Fibroblast of skin of scalp (primary cell): ENCODE measurements at regions not wholly inside any gene's neighbourhood (a gene's known extent, or its start where the extent isn't known, plus 50 kb on each side); places are given as distances from the start of the nearest gene placed in this dataset.

ENCODE experiments used
- DNase-seq: peaks from one replicate; pipeline ENCODE4 v3.0.0-alpha.2; 2013

DNA sequence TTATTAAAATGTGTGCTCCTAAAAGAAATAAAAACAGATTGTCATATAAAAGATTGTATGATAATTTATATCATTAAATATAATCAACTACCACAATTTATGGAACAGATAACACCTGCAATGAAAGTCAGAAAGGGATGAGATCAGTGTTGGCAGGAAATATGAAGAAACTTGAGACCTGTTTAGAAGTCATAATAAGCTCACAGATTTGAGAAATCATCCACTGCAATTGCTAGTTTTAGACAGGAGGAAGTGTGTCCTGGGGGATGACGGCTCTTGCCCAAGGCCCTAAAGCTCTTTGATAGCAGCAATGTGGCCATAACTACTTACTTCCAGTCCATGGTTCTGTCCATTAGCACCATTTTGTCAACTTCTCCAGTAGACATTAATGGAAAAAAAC is 122.8 kb upstream of the SOX5 start:
- no peak for DNase-seq

DNA sequence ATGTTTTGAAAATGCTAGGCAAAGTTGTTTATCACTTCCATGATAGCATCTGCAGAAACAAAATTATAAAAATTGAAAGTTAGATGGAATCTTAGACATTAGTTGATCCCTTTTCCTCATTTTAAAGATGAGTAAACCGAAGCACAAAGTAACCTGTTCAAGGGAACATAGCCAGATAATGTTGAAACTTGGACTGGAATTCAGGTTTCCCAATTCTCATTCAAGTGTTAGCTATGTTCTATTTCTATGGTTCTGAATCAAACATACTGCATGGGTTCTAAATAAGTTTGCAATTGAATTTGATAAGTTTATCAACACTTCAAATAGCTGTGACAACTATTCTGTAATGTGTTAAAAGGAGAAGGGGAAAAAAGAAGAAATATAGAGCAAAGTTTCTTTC is 122.4 kb upstream of the SOX5 start:
- DNase-seq, result no peak

DNA sequence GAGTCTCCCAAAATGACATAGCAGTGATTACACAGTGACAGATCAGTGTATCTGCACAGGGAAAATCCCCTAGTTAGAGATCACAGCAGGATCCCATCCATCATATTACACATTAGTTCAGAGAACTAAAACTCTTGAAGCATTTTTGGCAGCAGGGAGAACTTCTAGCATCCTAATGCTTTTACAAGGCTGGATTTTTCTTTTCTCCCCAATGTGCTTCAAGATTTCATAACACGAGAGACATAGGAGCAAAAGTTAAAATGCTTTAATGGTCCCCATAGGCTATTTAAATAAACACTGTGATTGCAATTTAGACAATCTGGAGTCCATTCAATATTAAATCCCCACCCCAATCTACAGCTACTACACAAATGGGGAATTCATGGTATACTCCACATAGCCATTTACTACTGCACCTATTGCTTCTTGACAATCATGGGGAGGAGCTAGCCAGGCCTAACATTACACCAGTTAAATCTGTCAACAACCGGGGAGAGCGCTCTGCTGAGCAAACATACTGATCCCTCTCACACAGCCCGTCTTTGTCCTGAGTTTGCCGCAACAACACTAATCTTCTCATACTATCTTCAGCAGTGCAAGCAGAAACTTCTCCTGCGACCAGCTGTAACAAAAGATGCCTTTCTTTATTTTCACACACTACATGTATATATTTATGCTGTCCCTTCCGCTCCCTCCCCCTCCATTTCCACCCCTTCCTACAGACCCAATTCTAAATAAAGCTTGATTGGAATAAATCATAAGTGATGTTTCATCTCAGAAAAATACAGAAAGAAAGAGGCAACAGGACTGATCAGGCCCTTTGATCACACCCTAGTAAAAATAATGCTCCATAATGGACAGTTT is 120.3 kb upstream of the SOX5 start:
- DNase-seq, result no peak

DNA sequence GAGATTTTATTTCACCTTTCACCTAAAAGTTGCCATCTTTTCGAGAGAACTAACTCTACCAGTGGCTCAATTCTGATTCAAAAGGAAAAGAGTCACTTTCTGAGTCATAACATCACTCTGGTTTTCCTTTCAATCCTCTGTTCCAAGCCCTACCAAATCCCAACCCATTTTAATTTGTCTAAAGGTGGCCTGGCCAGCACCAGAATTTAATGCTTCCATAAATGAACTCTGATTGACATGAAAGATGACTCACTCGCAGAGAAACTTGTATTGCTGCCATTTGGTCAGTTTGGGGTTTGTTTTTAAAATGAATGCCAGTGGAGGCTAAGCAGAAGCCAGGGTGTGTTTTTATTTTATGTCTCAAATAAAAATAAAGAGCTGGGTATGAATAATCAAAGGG is 117.4 kb upstream of the SOX5 start:
- peak; percentile 29 for DNase-seq

DNA sequence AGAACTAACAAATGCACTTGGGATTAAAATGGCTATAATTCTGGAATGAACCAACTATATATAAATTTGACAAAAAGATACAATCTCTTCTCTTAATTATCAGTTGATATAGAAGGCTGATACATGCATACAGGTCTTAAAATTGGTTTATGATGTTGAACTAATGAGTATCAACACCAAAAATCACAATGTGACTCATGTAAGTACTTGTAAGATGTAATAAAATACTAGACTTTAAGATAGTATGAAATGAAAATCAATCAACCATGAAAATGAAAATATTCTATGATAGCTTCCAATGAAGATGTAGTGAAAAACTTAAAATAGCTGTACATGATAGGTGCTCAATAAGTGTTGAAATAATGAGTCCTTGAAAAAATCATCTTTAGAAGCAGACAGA is 116.6 kb upstream of the SOX5 start:
- no peak for DNase-seq

DNA sequence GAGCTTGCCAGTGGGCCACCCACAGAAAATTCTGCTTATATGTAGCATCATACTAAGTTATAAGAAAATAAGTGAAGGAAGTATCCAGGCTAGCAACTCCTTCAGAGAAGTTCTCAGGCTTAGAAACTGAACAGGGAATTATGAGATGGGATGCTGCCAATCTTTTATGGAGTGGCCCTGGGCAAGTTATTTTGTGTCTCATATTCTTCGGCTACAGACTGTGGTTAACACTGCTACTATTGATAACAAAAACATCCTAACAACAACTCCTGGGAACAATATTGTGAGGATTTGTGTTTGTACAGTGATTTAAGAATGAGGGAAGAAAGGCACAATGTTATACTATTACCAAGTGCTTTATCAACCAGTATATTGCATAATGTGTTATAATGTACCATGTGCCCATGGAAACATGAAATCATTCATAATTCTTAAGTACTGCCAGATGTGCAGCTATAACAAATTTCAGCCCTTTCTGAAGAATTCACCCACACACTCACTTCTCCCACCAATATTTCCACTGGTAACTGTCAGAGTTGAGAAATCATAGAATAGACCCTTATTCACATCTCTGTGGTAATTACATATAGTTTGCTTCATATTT is 113.3 kb upstream of the SOX5 start:
- no peak for DNase-seq

DNA sequence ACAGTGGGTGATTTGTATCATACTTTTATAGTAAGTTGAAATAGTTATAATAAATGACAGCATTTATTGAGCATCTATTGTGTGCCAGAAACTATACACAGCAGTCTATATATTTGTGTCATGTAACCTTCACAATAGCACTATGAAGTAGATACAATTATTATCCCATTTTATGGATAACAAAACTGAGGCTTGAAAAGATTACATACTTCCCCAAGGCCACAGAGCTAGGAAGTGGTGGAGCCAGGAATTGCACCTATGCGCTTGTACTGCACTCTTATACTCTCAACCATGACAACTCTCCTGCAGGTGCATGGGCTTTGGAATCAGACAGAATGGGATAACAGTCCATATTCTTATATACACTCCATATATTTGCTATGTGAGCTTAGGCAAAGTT is 110.6 kb upstream of the SOX5 start:
- no peak for DNase-seq

DNA sequence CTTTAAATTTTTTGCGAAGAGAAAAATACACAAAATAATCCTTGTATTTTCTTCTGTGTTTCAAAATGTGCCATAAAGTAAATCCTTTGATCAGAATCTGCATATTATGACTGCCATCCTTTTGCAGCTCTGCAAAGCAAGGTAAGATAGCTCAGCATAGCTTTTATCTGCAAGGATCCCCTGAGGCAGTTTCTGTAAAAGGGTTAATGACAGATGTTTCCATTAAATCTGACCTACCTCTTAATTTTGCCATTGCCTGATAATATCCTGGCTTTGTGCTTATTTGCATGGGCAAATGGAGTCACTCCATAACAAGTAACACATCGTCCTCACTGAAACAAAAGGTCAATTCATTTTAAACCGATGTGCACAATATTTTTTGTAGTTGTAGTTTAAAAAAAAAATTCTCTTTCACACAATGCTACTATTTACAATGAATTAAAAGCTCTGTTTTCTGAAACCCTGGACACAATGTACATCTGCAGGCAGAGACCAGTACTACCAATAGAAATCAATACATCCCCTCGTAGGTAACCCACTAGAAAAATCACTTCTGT is 108.5 kb upstream of the SOX5 start:
- DNase-seq, result no peak

DNA sequence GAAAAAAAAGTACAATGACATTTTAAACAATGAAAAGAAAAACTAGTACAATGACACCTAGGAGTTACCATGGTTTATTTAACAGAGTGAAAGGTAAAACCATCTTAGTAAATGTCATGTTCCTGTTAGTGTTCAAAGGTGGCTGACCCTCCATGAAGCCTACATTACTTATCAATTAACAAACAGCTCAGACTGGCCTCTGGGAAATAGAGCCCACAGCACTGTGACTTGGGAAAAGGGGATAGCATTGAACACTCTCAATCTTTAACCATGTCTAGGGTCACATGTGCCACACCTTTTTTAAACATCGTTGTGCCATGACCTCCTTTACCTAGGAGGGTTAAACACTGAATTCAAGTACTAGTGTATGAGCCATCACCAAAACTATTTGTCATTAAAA is 106.3 kb upstream of the SOX5 start:
- no peak for DNase-seq

DNA sequence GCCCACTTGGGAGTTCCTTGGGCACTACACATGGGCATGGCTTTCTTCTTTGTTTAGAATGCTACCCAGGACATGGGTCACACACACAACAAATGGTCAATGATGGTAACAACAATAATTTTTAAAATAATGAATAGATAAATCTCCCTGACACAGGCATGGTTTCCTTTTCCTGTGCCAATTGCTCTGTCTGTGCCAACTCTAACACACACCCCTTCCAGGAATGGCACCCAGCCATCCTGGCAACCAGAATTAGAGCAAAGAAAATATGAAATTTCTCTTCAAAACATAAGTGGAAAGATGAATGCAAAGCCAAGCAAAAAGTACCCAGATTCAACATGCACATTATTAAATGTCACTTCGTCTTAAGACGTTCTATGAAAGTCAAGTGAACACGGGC is 104.9 kb upstream of the SOX5 start:
- no peak for DNase-seq

DNA sequence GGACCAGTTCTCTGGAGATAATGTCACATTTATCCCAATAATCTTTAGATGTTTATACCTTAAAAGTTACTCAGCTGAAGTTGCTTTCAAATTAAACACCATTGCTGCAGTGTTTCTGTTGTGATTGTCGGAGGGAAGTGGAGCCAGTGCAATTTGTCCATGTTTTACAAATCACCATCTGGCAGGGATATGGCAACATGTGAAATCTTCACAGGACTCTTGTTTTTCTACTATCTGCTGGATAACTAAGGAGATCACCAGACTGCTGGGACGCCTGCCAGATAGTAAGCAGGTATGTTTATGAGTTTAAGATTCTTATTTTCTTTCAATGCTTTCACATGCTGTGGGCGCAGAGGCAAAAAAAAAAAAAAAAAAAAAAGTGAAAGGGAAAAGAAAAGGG is 100.3 kb upstream of the SOX5 start:
- no peak for DNase-seq

DNA sequence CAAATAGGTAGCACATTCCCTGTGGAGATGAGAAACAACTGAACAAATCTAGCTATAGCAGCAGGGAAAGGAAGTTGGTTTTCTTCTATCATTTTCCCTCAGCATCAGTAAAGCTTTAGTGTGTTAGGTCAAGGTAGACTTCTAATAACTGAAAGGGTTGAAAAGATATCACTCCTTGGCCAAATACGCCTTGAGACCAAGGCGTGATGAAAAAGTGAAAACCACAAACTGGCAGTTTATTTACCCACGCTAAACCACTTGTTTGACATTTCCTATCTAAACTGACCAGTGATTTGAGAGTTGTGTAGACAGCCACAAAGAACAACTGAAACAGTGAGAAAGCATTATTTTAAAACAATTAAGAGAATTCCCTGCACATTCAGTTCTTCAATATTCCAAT is 99.6 kb upstream of the SOX5 start:
- DNase-seq, result no peak

DNA sequence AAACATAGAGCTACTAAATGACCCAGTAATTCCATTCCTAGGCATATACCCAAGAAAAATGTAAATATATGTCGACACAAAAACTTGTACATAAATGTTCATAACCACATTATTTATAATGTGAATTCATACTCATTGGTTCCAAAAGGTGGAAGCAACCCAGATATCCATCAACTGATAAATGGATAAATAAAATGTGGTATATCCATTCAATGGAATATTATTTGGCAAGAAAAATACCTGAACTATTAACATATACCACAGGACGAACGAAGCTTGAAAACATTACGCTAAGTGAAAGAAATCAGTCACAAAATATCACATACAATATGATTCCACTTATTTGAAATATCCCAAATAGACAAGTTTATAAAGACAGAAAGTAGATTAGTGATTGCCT is 99.0 kb upstream of the SOX5 start:
- DNase-seq, result no peak

DNA sequence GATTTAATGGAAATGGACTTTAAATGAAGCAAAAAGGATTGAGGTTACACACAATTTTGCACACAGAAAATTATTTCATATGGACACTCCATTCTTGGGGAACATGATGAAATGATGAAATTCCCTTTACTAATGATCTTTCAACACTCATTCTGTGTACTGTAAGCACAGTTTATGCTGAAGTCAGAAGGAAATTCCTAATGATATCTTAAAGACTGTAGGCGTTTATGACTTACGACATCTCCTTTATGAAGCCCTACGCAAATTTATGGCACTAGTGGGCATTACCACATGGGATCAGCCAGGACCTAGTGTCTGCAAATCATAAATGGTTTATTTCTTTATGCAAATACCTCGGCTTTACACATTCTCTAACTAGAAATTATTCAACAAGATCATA is 97.9 kb upstream of the SOX5 start:
- no peak for DNase-seq

DNA sequence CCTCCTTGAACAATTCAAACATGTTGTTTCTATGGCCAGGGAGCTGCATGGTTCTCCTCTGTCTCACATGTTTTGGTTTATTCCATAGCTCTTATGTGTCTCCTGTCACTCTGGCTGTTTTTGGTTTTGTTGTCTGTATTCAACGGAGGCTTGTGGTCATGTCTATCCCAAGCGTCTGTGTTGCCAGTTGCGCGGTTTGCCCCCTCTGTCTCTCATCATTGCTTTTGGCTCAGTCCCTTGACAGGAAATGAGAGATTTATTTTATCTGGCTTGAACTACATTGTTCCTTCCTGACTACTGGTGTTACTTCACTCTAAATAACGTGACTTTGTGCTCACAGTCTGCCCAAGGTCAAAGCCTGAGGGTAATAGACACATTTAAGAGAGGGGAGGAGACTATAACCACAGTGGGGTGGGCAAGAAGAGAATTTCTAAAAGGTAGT is 96.4 kb upstream of the SOX5 start:
- peak; percentile 70 for DNase-seq

DNA sequence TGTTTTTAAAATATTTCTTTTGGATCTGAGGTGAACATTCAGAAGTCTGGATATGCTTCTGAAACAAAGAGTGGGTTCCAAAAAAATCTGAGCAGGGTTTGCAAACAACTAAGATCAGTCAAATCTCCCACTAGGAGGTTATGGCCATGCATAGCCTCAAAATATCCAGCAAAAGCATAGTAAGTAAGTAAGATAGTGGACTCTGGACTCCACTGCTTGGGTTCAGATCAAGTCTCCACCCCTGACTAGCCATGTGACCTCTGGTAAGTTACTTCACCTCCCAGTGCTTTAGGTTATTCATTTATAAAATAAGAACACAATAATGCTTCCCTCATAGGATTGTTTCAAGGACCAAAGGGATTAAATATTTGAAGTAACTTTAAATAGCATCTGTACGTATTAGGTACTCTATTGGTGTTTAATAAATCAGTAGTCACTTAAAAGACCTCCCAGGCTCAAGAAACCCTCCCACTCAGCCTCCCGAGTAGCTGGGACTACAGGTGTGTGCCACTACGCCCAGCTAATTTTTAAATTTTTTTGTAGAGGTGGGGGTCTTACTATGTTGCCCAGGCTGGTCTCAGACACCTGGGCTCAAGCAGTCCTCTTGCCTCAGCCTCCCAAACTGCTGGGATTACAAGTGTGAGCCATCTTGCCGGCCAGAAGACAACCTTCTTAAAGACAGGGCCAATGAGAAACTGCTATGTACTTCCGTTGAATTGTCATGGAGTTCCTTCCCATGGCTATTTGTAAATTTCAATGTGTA is 95.7 kb upstream of the SOX5 start:
- DNase-seq, result no peak

DNA sequence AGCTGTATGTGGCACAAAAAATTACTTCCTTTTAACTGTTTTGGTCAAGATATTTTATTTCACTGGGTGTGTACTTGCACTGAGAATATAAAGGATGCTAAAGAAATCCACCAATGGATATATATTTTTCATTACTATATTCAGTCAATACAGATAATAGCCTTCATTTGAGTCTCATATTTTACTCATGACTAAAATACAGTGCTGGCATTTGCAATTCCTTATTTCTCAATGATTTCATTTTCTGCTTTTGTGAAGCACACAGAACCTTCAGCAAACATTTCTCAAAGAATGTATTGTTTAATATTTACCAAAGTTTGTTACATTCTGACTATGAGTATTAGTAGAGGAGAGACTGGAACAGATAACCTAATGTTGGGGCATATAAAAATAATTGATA is 93.2 kb upstream of the SOX5 start:
- no peak for DNase-seq

DNA sequence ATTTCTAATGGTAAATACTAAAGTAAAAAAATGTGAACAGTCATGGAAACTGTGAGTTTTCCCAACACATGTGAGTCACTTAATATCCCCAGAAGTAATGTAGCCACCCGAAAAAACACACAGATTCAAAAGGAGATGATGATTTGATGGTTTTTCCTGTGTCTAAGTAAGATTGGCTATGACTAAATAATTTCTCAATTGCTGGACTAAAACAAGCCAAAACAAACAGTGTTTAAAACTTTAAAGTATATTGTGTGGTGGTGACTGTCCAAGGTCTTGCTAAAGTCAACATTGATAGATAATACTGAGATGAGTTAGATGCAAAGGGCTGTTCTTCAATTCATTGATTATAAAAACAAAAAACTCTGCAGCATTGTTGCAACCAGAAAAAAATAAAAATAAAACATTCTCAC is 89.6 kb upstream of the SOX5 start:
- DNase-seq, result peak; percentile 73

DNA sequence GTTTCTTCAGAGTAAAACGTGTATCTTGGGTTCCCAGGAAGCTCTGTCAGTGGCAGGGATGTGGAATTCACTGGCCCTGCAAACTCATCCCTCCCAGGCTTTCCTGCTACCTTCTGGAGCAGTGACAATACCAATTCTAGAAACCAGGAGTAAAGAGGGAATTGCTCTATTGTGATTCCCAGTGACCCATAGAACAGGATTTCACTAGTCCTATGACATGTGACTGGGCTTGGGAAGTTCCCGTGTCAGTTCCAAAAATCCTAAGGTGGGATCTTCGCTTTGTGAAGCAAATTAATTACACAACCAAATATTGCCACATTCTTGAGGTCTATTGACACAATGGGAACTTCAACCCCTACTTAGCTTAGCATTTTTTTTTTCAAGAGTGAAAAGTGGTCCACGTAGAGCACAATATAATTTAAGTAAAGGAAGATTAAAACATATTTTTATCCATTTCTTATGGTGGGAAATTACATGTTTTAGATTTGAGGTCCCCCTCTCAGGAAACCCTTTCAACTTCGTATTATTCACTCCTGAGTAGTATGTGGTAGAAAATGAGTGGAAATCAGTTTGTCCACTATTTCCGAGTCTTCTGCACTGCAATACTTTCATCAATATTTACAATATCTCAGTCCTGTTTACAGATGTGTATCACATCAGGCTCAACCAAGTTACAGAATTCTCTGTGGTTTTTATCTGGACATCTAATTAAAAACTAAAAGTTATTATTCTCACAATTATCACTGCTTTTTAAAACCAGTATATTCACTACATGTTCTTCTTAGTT is 88.9 kb upstream of the SOX5 start:
- no peak for DNase-seq

DNA sequence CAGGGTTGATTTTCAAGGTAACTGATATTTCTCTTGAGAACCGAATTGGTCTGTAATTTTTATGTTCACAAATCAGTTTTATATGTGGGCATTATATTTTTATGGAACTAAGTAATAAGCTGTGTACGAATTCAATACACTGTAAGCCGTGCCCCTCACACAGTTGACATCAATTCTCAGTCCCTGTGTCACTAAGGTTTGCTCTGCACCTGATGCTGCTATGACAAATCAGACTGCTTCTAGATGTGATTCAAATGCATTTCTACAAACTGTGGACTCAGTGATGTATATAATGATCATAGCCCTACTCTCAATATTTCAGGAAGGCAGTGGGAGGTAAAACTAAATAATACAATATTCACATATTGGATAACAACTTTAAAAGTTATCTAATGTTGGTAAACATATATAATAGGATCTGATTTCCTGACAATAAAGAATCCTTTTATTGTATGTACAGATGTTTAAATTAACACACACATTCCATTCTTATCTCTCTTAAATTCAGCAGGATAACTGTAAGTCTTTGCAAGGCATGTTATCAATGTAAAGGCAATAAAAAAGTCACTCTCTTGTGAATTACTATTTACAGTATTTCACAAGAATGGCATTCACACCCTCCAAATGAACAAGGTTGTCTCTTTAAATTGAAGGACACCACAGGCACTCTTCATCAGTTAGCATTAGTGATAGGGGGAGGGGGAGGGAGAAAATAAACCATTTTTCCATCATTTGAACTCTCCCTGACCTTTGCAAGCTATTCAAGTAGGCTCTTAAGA is 87.2 kb upstream of the SOX5 start:
- no peak for DNase-seq

DNA sequence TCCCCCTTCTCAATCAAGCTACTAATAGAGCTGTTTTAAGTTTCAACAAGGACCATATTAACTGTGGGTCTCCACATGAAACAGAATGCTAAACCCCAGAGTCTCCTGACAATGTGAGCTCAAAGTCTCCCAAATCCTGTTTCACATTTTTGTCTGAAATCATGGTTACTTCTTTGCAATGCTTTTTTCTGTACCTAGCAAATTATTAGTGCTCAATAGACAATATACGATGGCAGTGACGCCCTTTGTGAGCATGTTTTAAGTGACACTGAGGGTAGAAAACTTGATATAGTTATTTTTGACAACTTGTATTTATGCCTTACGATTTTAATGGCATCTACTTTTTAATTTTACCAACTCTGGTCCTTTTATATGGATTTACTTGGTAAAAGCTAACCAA is 85.4 kb upstream of the SOX5 start:
- no peak for DNase-seq

DNA sequence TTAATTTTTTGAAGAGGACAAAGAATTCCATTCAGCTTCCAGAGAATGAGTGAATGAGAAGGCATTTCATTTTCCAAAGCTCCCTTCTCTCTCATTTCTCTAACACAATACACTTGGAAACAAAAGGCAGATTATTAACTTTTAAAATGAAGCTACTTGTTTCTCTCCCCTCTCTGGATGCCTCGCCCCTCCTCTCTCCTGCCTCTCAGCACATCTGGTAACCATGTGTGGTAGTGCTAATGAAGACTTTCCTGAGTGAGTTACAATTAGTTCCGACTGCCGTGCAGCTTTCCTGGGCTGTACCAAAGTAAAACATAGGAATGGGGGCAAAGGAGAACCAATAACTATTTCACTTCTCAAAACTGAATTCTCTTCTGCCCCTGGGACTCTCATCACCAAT is 84.7 kb upstream of the SOX5 start:
- DNase-seq, result no peak
